Neuronal stem cell (in vitro differentiated cells): ENCODE measurements at regions not wholly inside any gene's neighbourhood (a gene's known extent, or its start where the extent isn't known, plus 50 kb on each side); places are given as distances from the start of the nearest gene placed in this dataset.

Experiments used
- DNase-seq: peaks from one replicate; pipeline ENCODE4 v3.0.0-alpha.2; 2013; ENCODE audit warnings: low spot score
- H2AFZ ChIP-seq: one replicate; pipeline ENCODE4 v1.6.1; 2013; ENCODE audit warnings: mild to moderate bottlenecking, low read length, inconsistent platforms
- H2AK5ac ChIP-seq: 2 replicates; pipeline ENCODE4 v1.6.1; 2013; ENCODE audit warnings: low read depth, mild to moderate bottlenecking, inconsistent platforms, low read length, moderate library complexity, mixed read lengths
- H2BK120ac ChIP-seq: 2 replicates; pipeline ENCODE4 v1.6.1; 2013; ENCODE audit warnings: low read depth, mild to moderate bottlenecking, inconsistent platforms, low read length, moderate library complexity, mixed read lengths
- H2BK12ac ChIP-seq: one replicate; pipeline ENCODE4 v1.6.1; 2013; ENCODE audit warnings: low read length, inconsistent platforms
- H2BK15ac ChIP-seq: 2 replicates; pipeline ENCODE4 v1.6.1; 2013; ENCODE audit warnings: mild to moderate bottlenecking, low read length, inconsistent platforms, mixed read lengths
- H2BK5ac ChIP-seq: one replicate; pipeline ENCODE4 v1.6.1; 2013; ENCODE audit warnings: inconsistent platforms, mild to moderate bottlenecking, low read length, moderate library complexity
- H3K14ac ChIP-seq: one replicate; pipeline ENCODE4 v1.6.1; 2013; ENCODE audit warnings: low read length, inconsistent platforms
- H3K18ac ChIP-seq: 2 replicates; pipeline ENCODE4 v1.6.1; 2013; ENCODE audit warnings: low read length, inconsistent platforms
- H3K23ac ChIP-seq: 2 replicates; pipeline ENCODE4 v1.6.1; 2013; ENCODE audit warnings: low read depth, mild to moderate bottlenecking, mixed read lengths, low read length, inconsistent platforms; ENCODE audit not compliant: poor library complexity
- H3K27ac ChIP-seq: replicated peaks from 3 replicates; pipeline ENCODE4 v1.5.1; 2013; ENCODE audit warnings: low read length, inconsistent platforms
- H3K27me3 ChIP-seq, 3 experiments: 2 replicates each; pipeline ENCODE4 v1.6.1; 2013; ENCODE audit warnings: low read length in 3 of 3, mild to moderate bottlenecking in 2 of 3, inconsistent platforms in 1 of 3, low read depth in 1 of 3, mixed read lengths in 1 of 3, moderate library complexity in 1 of 3; ENCODE audit not compliant: control insufficient read depth in 3 of 3, insufficient read depth in 3 of 3
- H3K36me3 ChIP-seq, 2 donors: replicated peaks in 1 of 2; 2 replicates each; pipeline ENCODE4 v1.6.1; 2013; ENCODE audit warnings: low read length in 2 of 2; ENCODE audit not compliant: control insufficient read depth in 2 of 2, insufficient read depth in 2 of 2
- H3K4ac ChIP-seq: 2 replicates; pipeline ENCODE4 v1.6.1; 2013; ENCODE audit warnings: inconsistent platforms, mild to moderate bottlenecking, low read length, moderate library complexity
- H3K4me1 ChIP-seq, 2 donors: 1 replicate in 1 of 2; 2 replicates in 1 of 2; pipeline ENCODE4 v1.6.1; 2013; ENCODE audit warnings: low read length in 2 of 2, low read depth in 1 of 2; ENCODE audit not compliant: control insufficient read depth in 2 of 2, insufficient read depth in 1 of 2
- H3K4me2 ChIP-seq: one replicate; pipeline ENCODE4 v1.6.1; 2013; ENCODE audit warnings: mild to moderate bottlenecking, low read length, inconsistent platforms; ENCODE audit not compliant: insufficient read depth, poor library complexity, severe bottlenecking
- H3K4me3 ChIP-seq, 2 donors: 2 replicates each; pipeline ENCODE4 v1.5.1; 2013; ENCODE audit warnings: low read length in 2 of 2, mild to moderate bottlenecking in 2 of 2, inconsistent platforms in 1 of 2, moderate library complexity in 1 of 2
- H3K79me1 ChIP-seq: one replicate; pipeline ENCODE4 v1.6.1; 2013; ENCODE audit warnings: low read depth, mild to moderate bottlenecking, inconsistent platforms, low read length, moderate library complexity
- H3K9ac ChIP-seq: one replicate; pipeline ENCODE4 v1.6.1; 2013; ENCODE audit warnings: mild to moderate bottlenecking, low read depth, low read length, inconsistent platforms; ENCODE audit not compliant: poor library complexity
- H3K9me3 ChIP-seq, 2 donors: replicated peaks in 1 of 2; 2 replicates each; pipeline versions ENCODE3 to v1.6.1; 2013; ENCODE audit warnings: low read length in 2 of 2, mild to moderate bottlenecking in 2 of 2, inconsistent platforms in 1 of 2, low read depth in 1 of 2, mixed read lengths in 1 of 2, moderate library complexity in 1 of 2; ENCODE audit not compliant: control insufficient read depth in 2 of 2, insufficient read depth in 1 of 2
- H4K8ac ChIP-seq: one replicate; pipeline ENCODE4 v1.6.1; 2013; ENCODE audit warnings: low read depth, mild to moderate bottlenecking, inconsistent platforms, low read length, moderate library complexity
- H4K91ac ChIP-seq: one replicate; pipeline ENCODE4 v1.6.1; 2013; ENCODE audit warnings: low read length, low read depth, mild to moderate bottlenecking, inconsistent platforms; ENCODE audit not compliant: poor library complexity
- WGBS, 2 donors: extraction: QIAGEN DNeasy Blood & Tissue Kit; methylation state at CpG; one replicate each; pipeline ENCODE4 v1.1.7; 2013; ENCODE audit warnings: missing lambda C conversion rate in 2 of 2, mixed read lengths in 1 of 2; ENCODE audit not compliant: insufficient read length in 2 of 2, insufficient replicate concordance in 1 of 2; ENCODE audit errors: extremely low coverage in 2 of 2; 5-methylcytosine and 5-hydroxymethylcytosine counted together

- no peak overlapping the region for H2BK15ac ChIP-seq
- H3K14ac ChIP-seq: no peak overlapping the region
- no peak for DNase-seq
- H3K4me1 ChIP-seq: peaks cover 0 to 25% of the 10 kb centered on the region in 2 donors
- H4K91ac ChIP-seq: peak overlapping the region; percentile 5
- H2BK5ac ChIP-seq: no peak overlapping the region
- no peaks in the 10 kb centered on the region for H3K79me1 ChIP-seq
- peaks cover 0 to 5% of the 10 kb centered on the region in 2 donors for H3K9me3 ChIP-seq
- WGBS, 2 donors: no CpG with 5 or more reads among the region's 6 CpGs
- no peaks in the 10 kb centered on the region for H3K36me3 ChIP-seq
- no peak overlapping the region for H4K8ac ChIP-seq
- no peak overlapping the region for H3K4me3 ChIP-seq
- H2AFZ ChIP-seq: no peak overlapping the region
- H2BK12ac ChIP-seq: no peak overlapping the region
- peaks cover 0 to 2% (median 0%) of the 10 kb centered on the region in 3 experiments for H3K27me3 ChIP-seq
- no peak overlapping the region for H3K27ac ChIP-seq
- no peak overlapping the region for H3K4ac ChIP-seq
- H2AK5ac ChIP-seq: no peak overlapping the region
- H2BK120ac ChIP-seq: no peak overlapping the region
- H3K23ac ChIP-seq: no peak overlapping the region
- H3K4me2 ChIP-seq: no peak overlapping the region
- H3K9ac ChIP-seq: no peak overlapping the region
- H3K18ac ChIP-seq: peak overlapping the region; percentile 41
Observed at GRCh38 chr16:49015225-49015592, 266.4 kb downstream of the CBLN1 start.

- peaks cover 0 to 20% of the 10 kb centered on the region in 2 donors for H3K4me1 ChIP-seq
- no peak overlapping the region for H2AK5ac ChIP-seq
- no peak for DNase-seq
- H3K27ac ChIP-seq: no peak overlapping the region
- H2AFZ ChIP-seq: no peak overlapping the region
- no CpG with 5 or more reads among the region's 15 CpGs for WGBS, 2 donors
- H3K9me3 ChIP-seq: peaks cover 0 to 5% of the 10 kb centered on the region in 2 donors
- H3K14ac ChIP-seq: peak overlapping the region; percentile 21
- no peak overlapping the region for H4K8ac ChIP-seq
- no peak overlapping the region for H3K4me3 ChIP-seq
- peak overlapping the region; percentile 6 for H4K91ac ChIP-seq
- H3K18ac ChIP-seq: peak overlapping the region; percentile 68
- no peak overlapping the region for H2BK15ac ChIP-seq
- no peak overlapping the region for H2BK120ac ChIP-seq
- no peak overlapping the region for H2BK5ac ChIP-seq
- H3K27me3 ChIP-seq: peaks cover 0 to 2% (median 0%) of the 10 kb centered on the region in 3 experiments
- no peak overlapping the region for H3K4me2 ChIP-seq
- no peak overlapping the region for H2BK12ac ChIP-seq
- no peak overlapping the region for H3K9ac ChIP-seq
- no peaks in the 10 kb centered on the region for H3K36me3 ChIP-seq
- H3K4ac ChIP-seq: no peak overlapping the region
- no peak overlapping the region for H3K23ac ChIP-seq
- no peaks in the 10 kb centered on the region for H3K79me1 ChIP-seq
Observed at GRCh38 chr16:49014277-49015224, 267.1 kb downstream of the CBLN1 start.

- Histone ChIP-seq H3K9me3 (peaks cover 0 to 5% of the 10 kb centered on the region in 2 donors), H3K18ac (no peak overlapping the region), H2AK5ac (no peak overlapping the region), H3K36me3 (no peaks in the 10 kb centered on the region), H3K9ac (no peak overlapping the region), H2BK120ac (no peak overlapping the region), H3K4me2 (no peak overlapping the region), H3K4me3 (no peak overlapping the region), H3K14ac (no peak overlapping the region), H3K27ac (no peak overlapping the region), H3K27me3 (peaks cover 0 to 2% (median 0%) of the 10 kb centered on the region in 3 experiments), H3K4me1 (peaks cover 0 to 11% of the 10 kb centered on the region in 2 donors), H2BK5ac (no peak overlapping the region), H2AFZ (no peak overlapping the region), H3K79me1 (no peaks in the 10 kb centered on the region), H2BK12ac (no peak overlapping the region), H4K8ac (no peak overlapping the region), H2BK15ac (no peak overlapping the region), H3K4ac (no peak overlapping the region), H3K23ac (no peak overlapping the region), H4K91ac (no peak overlapping the region)
- WGBS, 2 donors: no CpG with 5 or more reads among the region's 5 CpGs
- DNase-seq: no peak
Observed at GRCh38 chr16:49013727-49014080, 267.9 kb downstream of the CBLN1 start.

GRCh38 chr16:49012961-49013726 is 268.5 kb downstream of the CBLN1 start:
- Histone ChIP-seq H3K4ac (no peak overlapping the region), H2AK5ac (no peak overlapping the region), H3K9me3 (peaks cover 0 to 5% of the 10 kb centered on the region in 2 donors), H3K23ac (peak overlapping the region; percentile 27), H3K4me2 (no peak overlapping the region), H2BK120ac (peak overlapping the region; percentile 35), H3K9ac (peak overlapping the region; percentile 5), H2BK15ac (no peak overlapping the region), H2BK5ac (peak overlapping the region; percentile 14), H3K4me3 (no peak overlapping the region), H4K8ac (no peak overlapping the region), H2AFZ (no peak overlapping the region), H3K36me3 (no peaks in the 10 kb centered on the region), H3K79me1 (no peaks in the 10 kb centered on the region), H3K27me3 (peaks cover 0 to 2% (median 0%) of the 10 kb centered on the region in 3 experiments), H4K91ac (no peak overlapping the region), H3K14ac (peak overlapping the region; percentile 97), H2BK12ac (no peak overlapping the region), H3K27ac (no peak overlapping the region), H3K4me1 (peaks cover 0 to 10% of the 10 kb centered on the region in 2 donors), H3K18ac (peak overlapping the region; percentile 71)
- no CpG with 5 or more reads among the region's 21 CpGs for whole genome bisulfite sequencing, 2 donors
- DNase-seq: no peak
